Skeletal muscle tissue (tissue), 3 donors: ENCODE measurements at regions not wholly inside any gene's neighbourhood (a gene's known extent, or its start where the extent isn't known, plus 50 kb on each side); places are given as distances from the start of the nearest gene placed in this dataset.
"Not testable (repeated sequence)": the region's sequence is repeated elsewhere in the genome, so short reads cannot be mapped to it uniquely, and the experiment has no call there.

Experiments
- H3K27ac ChIP-seq: one replicate; pipeline ENCODE4 v1.7.0; 2013; ENCODE audit warnings: mild to moderate bottlenecking, low read depth, low read length, inconsistent platforms
- H3K27me3 ChIP-seq, 3 donors: one replicate each; pipeline ENCODE4 v1.7.0; 2013; ENCODE audit warnings: low read length in 3 of 3; ENCODE audit not compliant: control insufficient read depth in 3 of 3, insufficient read depth in 3 of 3
- H3K36me3 ChIP-seq, 3 donors: one replicate each; pipeline ENCODE4 v1.7.0; 2013; ENCODE audit warnings: low read length in 3 of 3; ENCODE audit not compliant: control insufficient read depth in 3 of 3, insufficient read depth in 3 of 3
- H3K4me1 ChIP-seq, 3 donors: one replicate each; pipeline ENCODE4 v1.7.0; 2013; ENCODE audit warnings: low read length in 3 of 3, mild to moderate bottlenecking in 3 of 3; ENCODE audit not compliant: control insufficient read depth in 3 of 3, insufficient read depth in 3 of 3
- H3K4me3 ChIP-seq, 3 donors: one replicate each; pipeline ENCODE4 v1.7.0; 2013; ENCODE audit warnings: low read length in 3 of 3
- H3K9ac ChIP-seq, 3 donors: one replicate each; pipeline ENCODE4 v1.7.0; 2013; ENCODE audit warnings: low read length in 3 of 3, mild to moderate bottlenecking in 3 of 3, moderate library complexity in 2 of 3, low read depth in 1 of 3
- H3K9me3 ChIP-seq, 3 donors: one replicate each; pipeline ENCODE4 v1.7.0; 2013; ENCODE audit warnings: low read length in 3 of 3; ENCODE audit not compliant: control insufficient read depth in 3 of 3
- donor health status: Osteomylitis.

DNA sequence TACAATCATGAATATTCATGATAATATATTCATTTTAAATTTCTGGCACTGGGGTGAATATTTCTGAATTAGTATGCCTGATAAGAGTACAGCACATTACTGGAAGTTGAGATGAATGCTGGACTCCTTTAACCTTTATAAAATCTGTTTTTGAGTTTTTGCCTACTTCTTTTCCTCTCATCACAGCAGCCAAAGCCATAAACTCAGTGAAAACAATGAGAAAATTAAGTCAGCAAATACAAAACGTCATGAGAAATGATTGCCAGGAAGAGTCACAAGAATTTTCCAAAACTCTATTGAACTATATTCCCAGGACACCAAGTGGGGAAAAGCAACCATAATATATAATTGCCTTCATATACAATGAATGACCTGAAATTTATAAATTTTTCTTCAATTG is 837.6 kb downstream of the TBC1D32 start:
- Histone ChIP-seq H3K9me3 (no peaks in the 10 kb centered on the region), H3K4me1 (no peaks in the 10 kb centered on the region), H3K27ac (no peak overlapping the region), H3K36me3 (no peaks in the 10 kb centered on the region), H3K4me3 (no peak overlapping the region), H3K9ac (no peak overlapping the region), H3K27me3 (no peaks in the 10 kb centered on the region)

DNA sequence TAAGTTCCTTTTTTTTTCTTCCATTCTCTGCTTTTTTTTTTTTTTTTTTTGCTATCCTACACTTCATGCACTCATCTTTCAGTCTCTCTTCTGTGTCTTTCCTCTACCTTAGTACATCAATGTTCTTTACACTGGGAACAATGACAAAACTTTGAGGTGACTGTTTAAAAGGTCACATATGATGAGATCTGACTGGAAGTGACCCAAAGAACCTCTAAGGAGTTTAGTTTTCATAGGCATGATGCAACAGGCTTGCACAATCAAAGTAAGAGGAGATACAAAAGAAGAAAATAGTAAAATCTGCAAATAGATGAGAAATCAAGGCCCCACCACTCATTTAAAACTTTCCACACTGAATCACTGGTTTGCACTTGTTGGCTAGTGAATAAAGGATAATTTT is 840.8 kb downstream of the TBC1D32 start:
- Histone ChIP-seq H3K4me1 (no peaks in the 10 kb centered on the region), H3K9ac (no peak overlapping the region), H3K9me3 (no peaks in the 10 kb centered on the region), H3K4me3 (no peak overlapping the region), H3K27ac (no peak overlapping the region), H3K27me3 (no peaks in the 10 kb centered on the region), H3K36me3 (no peaks in the 10 kb centered on the region)

DNA sequence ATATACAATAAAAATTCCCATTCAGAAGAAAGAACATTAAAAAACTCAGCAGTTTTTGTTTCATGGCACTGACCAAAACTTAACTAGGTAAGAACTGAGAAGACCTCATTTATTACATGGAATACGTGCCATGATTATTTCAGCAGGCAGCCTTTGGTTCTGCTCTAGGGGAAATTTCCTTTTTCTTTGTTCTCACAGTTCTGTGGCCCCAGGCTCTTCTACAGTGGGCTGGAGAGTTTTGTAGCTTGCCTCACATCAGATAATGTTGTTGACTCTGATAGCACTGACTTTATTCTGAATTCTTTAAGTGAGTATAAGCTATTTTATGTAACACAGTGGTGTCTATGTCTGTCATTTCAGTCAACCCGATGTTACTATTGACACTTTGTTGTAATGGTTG is 844.3 kb downstream of the TBC1D32 start:
- no peaks in the 10 kb centered on the region for H3K36me3 ChIP-seq
- H3K4me1 ChIP-seq, result no peaks in the 10 kb centered on the region
- no peak overlapping the region for H3K9ac ChIP-seq
- H3K4me3 ChIP-seq, result no peak overlapping the region
- no peaks in the 10 kb centered on the region for H3K27me3 ChIP-seq
- H3K9me3 ChIP-seq, result no peaks in the 10 kb centered on the region
- no peak overlapping the region for H3K27ac ChIP-seq

DNA sequence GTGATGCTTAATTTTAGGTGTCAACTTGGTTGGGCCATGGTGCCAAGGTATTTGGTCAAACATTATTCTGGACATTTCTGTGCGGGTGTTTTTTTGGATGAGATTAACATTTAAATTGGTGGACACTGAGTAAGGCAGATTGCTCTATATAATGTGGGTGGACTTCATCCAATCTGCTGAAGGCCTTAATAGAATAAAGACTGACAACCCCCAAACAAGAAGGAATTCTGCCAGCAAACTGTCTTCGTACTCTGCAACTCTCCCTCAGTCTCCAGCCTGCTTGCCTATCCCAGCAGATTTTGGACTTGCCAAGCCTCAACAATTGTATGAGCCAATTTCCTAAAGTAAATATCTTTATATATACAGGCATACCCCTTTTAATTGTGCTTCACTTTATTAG is 850.1 kb downstream of the TBC1D32 start:
- Histone ChIP-seq H3K4me1 (no peaks in the 10 kb centered on the region), H3K27me3 (no peaks in the 10 kb centered on the region), H3K4me3 (no peak overlapping the region), H3K36me3 (no peaks in the 10 kb centered on the region), H3K9me3 (no peaks in the 10 kb centered on the region), H3K27ac (no peak overlapping the region), H3K9ac (no peak overlapping the region)

DNA sequence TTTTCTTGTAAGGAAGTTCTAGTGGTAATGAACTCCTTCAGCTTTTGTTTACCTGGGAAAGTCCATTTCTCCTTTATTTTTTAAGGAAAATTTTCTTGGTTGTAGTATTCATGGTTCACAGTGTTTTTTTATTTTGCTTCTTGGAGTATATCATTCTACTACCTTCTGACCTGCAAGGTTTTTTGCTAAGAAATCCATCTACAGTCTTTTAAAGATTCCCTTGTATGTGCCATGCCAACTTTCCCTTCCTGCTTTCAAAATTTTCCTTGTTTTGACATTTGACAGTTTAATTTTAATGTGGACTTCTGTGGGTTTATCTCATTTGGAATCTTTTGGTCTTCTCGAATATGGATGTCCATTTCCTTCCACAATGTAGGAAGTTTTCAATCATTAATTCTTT is 855.6 kb downstream of the TBC1D32 start:
- H3K4me1 ChIP-seq, result no peaks in the 10 kb centered on the region
- no peaks in the 10 kb centered on the region for H3K27me3 ChIP-seq
- H3K9me3 ChIP-seq, result peaks cover 0 to 3% (median 0%) of the 10 kb centered on the region in 3 donors
- H3K4me3 ChIP-seq, result no peak overlapping the region
- H3K27ac ChIP-seq, result no peak overlapping the region
- no peaks in the 10 kb centered on the region for H3K36me3 ChIP-seq
- H3K9ac ChIP-seq, result no peak overlapping the region

DNA sequence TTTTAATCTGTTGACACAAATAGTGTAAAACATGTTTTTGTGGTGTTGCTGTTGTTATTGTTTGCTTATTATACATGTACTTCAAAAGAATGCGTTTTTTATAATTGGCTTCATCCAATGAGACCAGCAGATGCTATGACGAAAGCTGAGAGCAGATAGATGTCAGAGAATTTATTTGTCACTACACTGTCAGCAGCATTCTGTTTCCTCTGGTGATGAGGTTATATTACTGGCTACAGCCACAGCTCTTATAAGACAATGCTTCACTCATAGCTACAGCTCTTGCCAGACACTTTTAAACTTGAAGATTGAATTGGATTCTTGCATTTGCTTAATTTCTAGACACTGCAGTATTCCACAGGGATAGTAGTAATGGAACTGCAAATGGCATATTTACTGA is 860.5 kb downstream of the TBC1D32 start:
- H3K9ac ChIP-seq, result no peak overlapping the region
- no peaks in the 10 kb centered on the region for H3K36me3 ChIP-seq
- H3K9me3 ChIP-seq, result peaks cover 0 to 3% (median 0%) of the 10 kb centered on the region in 3 donors
- H3K4me3 ChIP-seq, result no peak overlapping the region
- H3K27ac ChIP-seq, result no peak overlapping the region
- no peaks in the 10 kb centered on the region for H3K4me1 ChIP-seq
- no peaks in the 10 kb centered on the region for H3K27me3 ChIP-seq

DNA sequence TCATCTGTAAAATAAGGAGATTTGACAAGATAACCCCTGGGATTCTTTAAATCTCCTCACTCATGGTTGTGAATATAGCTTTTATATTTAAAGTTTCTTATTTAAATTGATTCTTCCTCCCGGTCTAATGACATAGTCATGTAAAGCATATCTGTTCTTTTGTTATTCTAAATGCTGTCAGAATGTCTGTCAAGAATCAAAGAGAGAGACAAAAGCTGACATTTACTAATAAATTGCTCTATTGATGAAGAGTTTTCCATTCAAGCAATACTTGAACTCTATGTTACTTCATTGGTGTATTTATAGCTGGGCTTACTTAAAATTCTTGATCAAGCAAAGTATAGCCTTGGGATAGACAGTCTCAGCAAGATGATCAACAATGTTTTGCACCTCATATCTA is 865.8 kb downstream of the TBC1D32 start:
- Histone ChIP-seq H3K4me1 (no peaks in the 10 kb centered on the region), H3K4me3 (no peak overlapping the region), H3K27me3 (no peaks in the 10 kb centered on the region), H3K9ac (no peak overlapping the region), H3K36me3 (no peaks in the 10 kb centered on the region), H3K27ac (no peak overlapping the region), H3K9me3 (no peaks in the 10 kb centered on the region)

DNA sequence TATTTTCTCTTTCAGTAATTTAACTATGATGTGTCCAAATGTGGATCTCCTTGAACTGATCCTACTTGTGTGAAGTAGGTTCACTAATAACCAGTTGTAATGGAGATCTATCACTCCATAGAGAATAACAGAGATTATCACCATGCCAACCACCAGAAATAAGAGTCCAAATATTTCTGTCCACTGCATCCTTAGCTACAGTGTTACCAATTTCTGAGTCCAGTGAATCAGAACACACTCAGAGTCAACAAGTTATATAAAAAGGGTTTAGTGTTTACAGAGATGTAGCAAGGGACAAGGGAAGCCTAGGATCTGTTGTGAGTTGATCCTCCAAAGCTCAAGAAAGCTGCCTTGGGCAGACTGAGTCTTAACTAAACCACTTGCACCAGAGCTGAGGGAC is 882.8 kb downstream of the TBC1D32 start:
- H3K27ac ChIP-seq, result no peak overlapping the region
- H3K4me1 ChIP-seq, result no peaks in the 10 kb centered on the region

DNA sequence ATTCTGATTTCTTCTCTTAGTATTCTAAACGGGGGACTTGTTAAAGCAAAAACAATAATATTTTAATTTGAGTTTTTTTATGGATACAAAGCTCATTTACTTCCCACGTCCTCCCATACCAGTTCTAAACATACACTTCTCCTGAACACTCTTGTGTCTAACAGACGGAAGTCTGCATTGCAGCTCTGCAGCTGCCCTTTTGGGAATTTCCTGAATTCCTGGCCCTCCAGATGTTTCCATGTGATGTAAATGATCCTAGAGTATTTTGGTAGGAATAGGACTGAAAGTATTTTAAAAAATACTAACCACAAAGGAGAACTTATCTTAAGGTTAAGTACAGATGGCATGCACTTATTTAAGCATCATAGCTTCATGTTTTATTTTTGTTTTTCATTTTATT is 886.7 kb downstream of the TBC1D32 start:
- Histone ChIP-seq H3K4me3 (no peak overlapping the region), H3K36me3 (no peaks in the 10 kb centered on the region), H3K27ac (no peak overlapping the region), H3K27me3 (no peaks in the 10 kb centered on the region), H3K9me3 (no peaks in the 10 kb centered on the region), H3K9ac (no peak overlapping the region), H3K4me1 (no peaks in the 10 kb centered on the region)

More for the DNA sequence above, 882.8 kb downstream of the TBC1D32 start:
- Histone ChIP-seq H3K9ac (no peak overlapping the region), H3K27me3 (no peaks in the 10 kb centered on the region), H3K9me3 (no peaks in the 10 kb centered on the region), H3K4me3 (no peak overlapping the region), H3K36me3 (no peaks in the 10 kb centered on the region)

DNA sequence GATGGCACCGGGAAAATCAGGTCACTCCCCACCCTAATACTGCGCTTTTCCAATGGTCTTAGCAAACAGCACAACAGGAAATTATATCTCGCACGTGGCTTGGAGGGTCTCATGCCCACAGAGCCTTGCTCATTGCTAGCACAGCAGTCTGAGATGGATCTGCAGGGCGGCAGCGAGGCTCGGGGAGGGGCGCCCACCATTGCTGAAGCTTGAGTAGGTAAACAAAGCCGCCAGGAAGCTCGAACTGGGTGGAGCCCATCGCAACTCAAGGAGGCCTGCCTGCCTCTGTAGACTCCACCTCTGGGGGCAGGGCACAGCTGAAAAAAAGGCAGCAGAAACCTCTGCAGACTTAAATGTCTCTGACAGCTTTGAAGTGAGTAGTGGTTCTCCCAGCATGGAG is 901.4 kb downstream of the TBC1D32 start:
- H3K27me3 ChIP-seq, H3K36me3 ChIP-seq, H3K4me1 ChIP-seq, H3K27ac ChIP-seq, H3K9me3 ChIP-seq, H3K4me3 ChIP-seq, H3K9ac ChIP-seq: not testable (repeated sequence)

DNA sequence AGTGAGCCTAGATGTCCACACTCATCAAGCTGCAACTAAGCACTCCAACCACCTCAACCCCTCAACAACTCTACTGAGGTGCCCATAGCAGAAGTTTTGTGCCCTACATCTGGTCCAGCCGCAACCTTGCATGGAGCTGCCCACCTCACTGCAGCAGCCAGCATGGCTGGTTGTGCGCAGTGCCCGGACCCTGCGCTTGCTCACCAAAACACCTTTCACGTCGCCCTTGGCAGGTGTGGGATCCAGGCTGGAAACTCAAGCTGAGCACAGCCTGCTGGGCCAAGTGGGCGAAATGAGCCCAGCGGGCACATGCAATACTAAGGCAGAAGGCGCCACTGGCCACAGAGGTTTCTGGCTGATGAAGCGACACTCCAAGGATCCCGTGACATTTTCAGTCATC is 902.4 kb downstream of the TBC1D32 start:
- no peak overlapping the region for H3K9ac ChIP-seq
- H3K27ac ChIP-seq, result no peak overlapping the region

More for the DNA sequence above, 902.4 kb downstream of the TBC1D32 start:
- no peak overlapping the region for H3K4me3 ChIP-seq
- no peaks in the 10 kb centered on the region for H3K36me3 ChIP-seq
- H3K27me3 ChIP-seq, result no peaks in the 10 kb centered on the region
- H3K4me1 ChIP-seq, result no peaks in the 10 kb centered on the region
- H3K9me3 ChIP-seq, result no peaks in the 10 kb centered on the region
